MM.1S (cell line): ENCODE measurements at regions not wholly inside any gene's neighbourhood (a gene's known extent, or its start where the extent isn't known, plus 50 kb on each side); places are given as distances from the start of the nearest gene placed in this dataset.

Source experiments
- DNase-seq: peaks from one replicate; pipeline ENCODE4 v3.0.0-alpha.2; 2015
- H2AFZ ChIP-seq: fragments of 300-600 bp; sonication (generic); 2 replicates; pipeline ENCODE4 v1.6.0; 2016; ENCODE audit warnings: antibody characterized with exemption, low read length
- H3F3A ChIP-seq: fragments of 300-600 bp; sonication (generic); 2 replicates; pipeline ENCODE4 v1.6.1; 2016; ENCODE audit warnings: mild to moderate bottlenecking, antibody characterized with exemption, low read length, moderate library complexity, mixed read lengths; ENCODE audit not compliant: insufficient read depth
- H3K27ac ChIP-seq: fragments of 300-600 bp; sonication (generic); 2 replicates; pipeline ENCODE4 v1.5.1; 2016; ENCODE audit warnings: mild to moderate bottlenecking, low read length
- H3K27me3 ChIP-seq: fragments of 300-600 bp; sonication (generic); replicated peaks from 2 replicates; pipeline ENCODE4 v1.6.0; 2016; ENCODE audit warnings: low read length; ENCODE audit not compliant: insufficient read depth
- H3K36me3 ChIP-seq: fragments of 300-600 bp; sonication (generic); replicated peaks from 2 replicates; pipeline ENCODE4 v1.6.1; 2016; ENCODE audit warnings: mild to moderate bottlenecking, low read length, mixed read lengths; ENCODE audit not compliant: insufficient read depth
- H3K4me1 ChIP-seq: fragments of 300-600 bp; sonication (generic); 2 replicates; pipeline ENCODE4 v1.6.1; 2016; ENCODE audit warnings: low read length, mixed read lengths
- H3K4me2 ChIP-seq: fragments of 300-600 bp; sonication (generic); 2 replicates; pipeline ENCODE4 v1.6.0; 2016; ENCODE audit warnings: low read depth, low read length
- H3K4me3 ChIP-seq: fragments of 300-600 bp; sonication (generic); 2 replicates; pipeline ENCODE4 v1.5.1; 2016; ENCODE audit warnings: low read length, mixed read lengths
- H3K79me2 ChIP-seq: fragments of 300-600 bp; sonication (generic); 2 replicates; pipeline ENCODE4 v1.6.1; 2016; ENCODE audit warnings: mixed run types, low read length, mixed read lengths
- H3K9ac ChIP-seq: fragments of 300-600 bp; sonication (generic); 2 replicates; pipeline ENCODE4 v1.6.1; 2016; ENCODE audit warnings: low read length, mixed read lengths
- H3K9me2 ChIP-seq: fragments of 300-600 bp; sonication (generic); replicated peaks from 2 replicates; pipeline ENCODE4 v1.6.1; 2016; ENCODE audit warnings: mild to moderate bottlenecking, low read length, mixed read lengths; ENCODE audit not compliant: insufficient read depth
- H3K9me3 ChIP-seq: fragments of 300-600 bp; sonication (generic); replicated peaks from 2 replicates; pipeline ENCODE4 v1.6.1; 2016; ENCODE audit warnings: mild to moderate bottlenecking, low read length, mixed read lengths; ENCODE audit not compliant: insufficient read depth
- H4K20me1 ChIP-seq: fragments of 300-600 bp; sonication (generic); 2 replicates; pipeline ENCODE4 v1.6.1; 2016; ENCODE audit warnings: mild to moderate bottlenecking, low read length, moderate library complexity, mixed read lengths; ENCODE audit not compliant: insufficient read depth
- EZH2 ChIP-seq: fragments of 300-600 bp; sonication (generic); optimal IDR thresholded peaks from 2 replicates; pipeline ENCODE3; 2017; ENCODE audit warnings: low read depth, mild to moderate bottlenecking, antibody characterized with exemption, low read length, mixed read lengths
- EZH2phosphoT487 ChIP-seq: fragments of 300-600 bp; sonication (generic); IDR thresholded peaks from 2 replicates; pipeline ENCODE4 v1.6.1; 2018; ENCODE audit warnings: antibody characterized with exemption, low read length
- TF ChIP-seq, protein P1 (sequence below): fragments of 300-600 bp; sonication (generic); IDR thresholded peaks from 2 replicates; pipeline ENCODE4 v1.5.1; 2016; ENCODE audit warnings: antibody characterized with exemption, low read length, mixed read lengths

DNA sequence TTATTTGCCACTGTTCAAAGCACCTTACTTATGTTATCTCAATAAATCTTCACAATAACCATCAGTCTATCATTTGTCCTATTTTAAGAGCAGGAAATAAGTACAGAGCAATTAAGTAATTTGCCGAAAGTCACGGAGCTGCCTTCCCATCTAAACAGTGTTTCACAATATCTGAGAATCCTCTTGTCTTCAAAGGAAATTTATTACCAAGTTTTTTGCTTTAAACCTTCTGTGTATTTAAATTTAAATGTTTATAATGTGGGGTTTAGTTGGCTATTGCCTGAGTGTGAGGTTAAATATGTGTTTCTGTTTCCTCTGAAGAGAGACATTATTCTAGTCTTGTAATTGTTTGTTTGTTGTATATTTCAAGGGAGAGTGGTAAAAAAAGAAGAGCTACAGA is 633.1 kb downstream of the EFNB2 start:
- Histone ChIP-seq H3K27ac (no peak overlapping the region), H3F3A (no peaks in the 10 kb centered on the region), H2AFZ (no peak overlapping the region), H3K4me2 (no peak overlapping the region), H3K4me1 (no peaks in the 10 kb centered on the region), H3K9me2 (no peaks in the 10 kb centered on the region), H3K9ac (no peak overlapping the region), H3K27me3 (no peaks in the 10 kb centered on the region), H3K4me3 (no peak overlapping the region), H3K9me3 (no peaks in the 10 kb centered on the region), H3K36me3 (no peaks in the 10 kb centered on the region), H4K20me1 (no peaks in the 10 kb centered on the region), H3K79me2 (no peaks in the 10 kb centered on the region)
- TF ChIP-seq EZH2phosphoT487 = no peak
- TF ChIP-seq, protein P1, sequence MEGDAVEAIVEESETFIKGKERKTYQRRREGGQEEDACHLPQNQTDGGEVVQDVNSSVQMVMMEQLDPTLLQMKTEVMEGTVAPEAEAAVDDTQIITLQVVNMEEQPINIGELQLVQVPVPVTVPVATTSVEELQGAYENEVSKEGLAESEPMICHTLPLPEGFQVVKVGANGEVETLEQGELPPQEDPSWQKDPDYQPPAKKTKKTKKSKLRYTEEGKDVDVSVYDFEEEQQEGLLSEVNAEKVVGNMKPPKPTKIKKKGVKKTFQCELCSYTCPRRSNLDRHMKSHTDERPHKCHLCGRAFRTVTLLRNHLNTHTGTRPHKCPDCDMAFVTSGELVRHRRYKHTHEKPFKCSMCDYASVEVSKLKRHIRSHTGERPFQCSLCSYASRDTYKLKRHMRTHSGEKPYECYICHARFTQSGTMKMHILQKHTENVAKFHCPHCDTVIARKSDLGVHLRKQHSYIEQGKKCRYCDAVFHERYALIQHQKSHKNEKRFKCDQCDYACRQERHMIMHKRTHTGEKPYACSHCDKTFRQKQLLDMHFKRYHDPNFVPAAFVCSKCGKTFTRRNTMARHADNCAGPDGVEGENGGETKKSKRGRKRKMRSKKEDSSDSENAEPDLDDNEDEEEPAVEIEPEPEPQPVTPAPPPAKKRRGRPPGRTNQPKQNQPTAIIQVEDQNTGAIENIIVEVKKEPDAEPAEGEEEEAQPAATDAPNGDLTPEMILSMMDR = no peak
- TF ChIP-seq EZH2 = no peak
- DNase-seq = no peak

DNA sequence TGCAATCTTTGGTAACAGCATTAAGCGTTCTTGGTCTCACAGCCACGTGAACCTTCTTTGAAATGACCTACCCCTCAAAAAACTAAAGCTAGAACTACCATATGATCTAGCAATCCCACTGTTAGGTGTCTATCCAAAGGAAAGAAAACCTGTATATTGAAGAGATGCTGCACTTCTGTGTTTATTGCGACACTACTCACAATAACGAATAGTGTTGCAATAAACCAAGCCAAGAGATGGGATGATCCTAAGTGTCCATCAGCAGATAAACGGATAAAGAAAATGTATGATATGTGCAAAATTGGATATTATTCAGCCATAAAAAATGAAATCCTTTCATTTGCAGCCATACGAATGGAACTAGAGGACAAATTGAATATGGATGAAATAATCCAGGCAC is 637.9 kb downstream of the EFNB2 start:
- DNase-seq = no peak
- Histone ChIP-seq H3K9me3 (no peaks in the 10 kb centered on the region), H3K27me3 (no peaks in the 10 kb centered on the region), H3K36me3 (no peaks in the 10 kb centered on the region), H3K4me3 (no peak overlapping the region), H2AFZ (no peak overlapping the region), H3K79me2 (no peaks in the 10 kb centered on the region), H3K4me2 (no peak overlapping the region), H3K9ac (no peak overlapping the region), H3K27ac (no peak overlapping the region), H3K4me1 (no peaks in the 10 kb centered on the region), H3F3A (no peaks in the 10 kb centered on the region), H3K9me2 (no peaks in the 10 kb centered on the region), H4K20me1 (no peaks in the 10 kb centered on the region)
- TF ChIP-seq EZH2 (no peak), EZH2phosphoT487 (no peak)
- TF ChIP-seq, protein P1 = no peak

DNA sequence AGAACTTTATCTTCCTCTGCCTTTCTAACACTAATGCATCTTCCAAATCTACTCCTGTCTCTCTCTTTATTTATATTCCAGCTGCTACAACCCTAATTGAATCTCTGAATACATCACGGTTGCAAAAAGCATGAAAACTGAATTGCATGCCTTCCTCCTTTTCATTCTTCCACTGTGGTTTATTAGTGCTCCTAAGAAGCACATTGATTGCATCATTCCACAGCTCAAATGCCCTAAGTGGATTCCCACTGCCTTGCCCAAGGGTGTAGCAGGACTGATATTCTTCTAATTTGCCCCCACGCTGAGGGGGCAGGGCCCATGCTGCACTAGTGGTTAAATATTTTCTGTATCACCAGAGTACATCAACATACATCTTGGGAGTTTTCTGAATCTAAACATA is 640.8 kb downstream of the EFNB2 start:
- Histone ChIP-seq H3K27me3 (no peaks in the 10 kb centered on the region), H3F3A (no peaks in the 10 kb centered on the region), H3K36me3 (no peaks in the 10 kb centered on the region), H2AFZ (no peak overlapping the region), H3K4me2 (no peak overlapping the region), H3K4me3 (no peak overlapping the region), H3K9me3 (no peaks in the 10 kb centered on the region), H3K4me1 (no peaks in the 10 kb centered on the region), H3K9me2 (no peaks in the 10 kb centered on the region), H4K20me1 (no peaks in the 10 kb centered on the region), H3K79me2 (no peaks in the 10 kb centered on the region), H3K27ac (no peak overlapping the region), H3K9ac (no peak overlapping the region)
- DNase-seq = no peak
- TF ChIP-seq EZH2phosphoT487 = no peak
- no peak for TF ChIP-seq EZH2
- TF ChIP-seq, protein P1 = no peak

DNA sequence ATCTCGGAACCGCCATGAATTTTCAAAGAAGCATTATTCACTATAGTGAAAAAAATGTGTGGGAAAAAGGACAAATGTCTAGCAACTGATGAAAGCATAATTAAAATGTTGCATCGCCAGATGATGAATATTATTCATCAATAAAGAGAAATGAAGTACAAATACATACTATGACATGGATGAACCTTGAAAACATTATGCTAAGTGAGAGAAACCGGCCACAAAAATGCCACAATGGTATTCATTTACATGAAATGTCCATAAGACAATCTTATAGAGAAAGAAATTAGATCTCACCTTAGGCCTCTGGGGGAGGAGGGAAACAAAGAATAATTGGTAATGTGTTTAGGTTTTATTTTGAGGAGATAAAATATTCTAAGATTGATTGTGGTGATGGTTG is 645.0 kb downstream of the EFNB2 start:
- TF ChIP-seq EZH2 = no peak
- TF ChIP-seq EZH2phosphoT487 = no peak
- TF ChIP-seq, protein P1 = no peak

More for the DNA sequence above, 645.0 kb downstream of the EFNB2 start:
- no peak overlapping the region for H3K27ac ChIP-seq
- no peaks in the 10 kb centered on the region for H3K79me2 ChIP-seq
- H3K9ac ChIP-seq = no peak overlapping the region
- H3K9me3 ChIP-seq = no peaks in the 10 kb centered on the region
- DNase-seq = no peak
- no peaks in the 10 kb centered on the region for H3F3A ChIP-seq
- no peak overlapping the region for H2AFZ ChIP-seq
- H3K4me2 ChIP-seq = no peak overlapping the region
- no peaks in the 10 kb centered on the region for H3K4me1 ChIP-seq
- no peaks in the 10 kb centered on the region for H3K36me3 ChIP-seq
- H4K20me1 ChIP-seq = no peaks in the 10 kb centered on the region
- H3K4me3 ChIP-seq = no peak overlapping the region
- H3K27me3 ChIP-seq = no peaks in the 10 kb centered on the region
- H3K9me2 ChIP-seq = no peaks in the 10 kb centered on the region
